Right lobe of liver (tissue), 4 donors: ENCODE measurements at regions not wholly inside any gene's neighbourhood (a gene's known extent, or its start where the extent isn't known, plus 50 kb on each side); places are given as distances from the start of the nearest gene placed in this dataset.

Experiments used
- POLR2A ChIP-seq: fragments of 450-650 bp; IDR thresholded peaks from one replicate; pipeline ENCODE4 v1.6.1; 2017; ENCODE audit warnings: antibody characterized with exemption, mild to moderate bottlenecking
- TF ChIP-seq, protein P1 (sequence below), 4 donors: fragments of 200-600 bp in 3 of 4; fragments of 450-650 bp in 1 of 4; IDR thresholded peaks; one replicate each; pipeline versions ENCODE4 v1.5.1 to v1.8.0; 2016 to 2022; ENCODE audit warnings: antibody characterized with exemption in 4 of 4, mild to moderate bottlenecking in 2 of 4
- donor health status: DM: no; HTN: no; CAD: no.
- donor health status: DM: no; HTN: no; CAD: no.
- donor health status: DM: no; HTN: yes; CAD: no.

DNA sequence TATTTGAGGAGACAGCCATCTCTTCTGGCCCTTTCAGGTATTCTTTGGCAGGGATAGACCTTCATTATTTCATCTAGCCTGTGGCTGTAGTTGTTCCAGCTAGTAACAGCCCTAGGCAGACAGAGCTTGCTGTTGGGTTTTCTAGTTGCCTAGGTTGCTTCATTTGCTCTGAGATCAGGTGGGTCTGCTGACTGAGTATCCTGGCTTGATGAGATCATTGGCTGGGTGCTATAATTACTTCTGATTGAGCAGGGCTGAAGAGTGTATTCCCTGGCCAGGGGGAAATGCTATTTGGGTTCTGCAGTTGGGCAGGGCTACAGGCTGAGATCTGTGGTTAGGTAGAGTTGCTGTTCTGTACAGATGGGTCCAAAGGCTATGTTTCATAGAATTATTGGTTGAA is 456.1 kb downstream of the PSAT1 start:
- TF ChIP-seq, protein P1, sequence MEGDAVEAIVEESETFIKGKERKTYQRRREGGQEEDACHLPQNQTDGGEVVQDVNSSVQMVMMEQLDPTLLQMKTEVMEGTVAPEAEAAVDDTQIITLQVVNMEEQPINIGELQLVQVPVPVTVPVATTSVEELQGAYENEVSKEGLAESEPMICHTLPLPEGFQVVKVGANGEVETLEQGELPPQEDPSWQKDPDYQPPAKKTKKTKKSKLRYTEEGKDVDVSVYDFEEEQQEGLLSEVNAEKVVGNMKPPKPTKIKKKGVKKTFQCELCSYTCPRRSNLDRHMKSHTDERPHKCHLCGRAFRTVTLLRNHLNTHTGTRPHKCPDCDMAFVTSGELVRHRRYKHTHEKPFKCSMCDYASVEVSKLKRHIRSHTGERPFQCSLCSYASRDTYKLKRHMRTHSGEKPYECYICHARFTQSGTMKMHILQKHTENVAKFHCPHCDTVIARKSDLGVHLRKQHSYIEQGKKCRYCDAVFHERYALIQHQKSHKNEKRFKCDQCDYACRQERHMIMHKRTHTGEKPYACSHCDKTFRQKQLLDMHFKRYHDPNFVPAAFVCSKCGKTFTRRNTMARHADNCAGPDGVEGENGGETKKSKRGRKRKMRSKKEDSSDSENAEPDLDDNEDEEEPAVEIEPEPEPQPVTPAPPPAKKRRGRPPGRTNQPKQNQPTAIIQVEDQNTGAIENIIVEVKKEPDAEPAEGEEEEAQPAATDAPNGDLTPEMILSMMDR (IDR thresholded peaks at IDR 0.05), result no peak
- no peak for TF ChIP-seq POLR2A
